HepG2 (cell line): ENCODE measurements at regions not wholly inside any gene's neighbourhood (a gene's known extent, or its start where the extent isn't known, plus 50 kb on each side); places are given as distances from the start of the nearest gene placed in this dataset.
"Not testable (repeated sequence)": the region's sequence is repeated elsewhere in the genome, so short reads cannot be mapped to it uniquely, and the experiment has no call there.

Experiments used
- ATAC-seq: fragments of 200-7000 bp; cut with Tn5 transposase; 3 replicates; pipeline ENCODE4 v1.9.1; 2020; ENCODE audit warnings: mild to moderate bottlenecking, moderate library complexity
- BruUV-seq: library from RNA; stranded (reverse); fragments of 400-500 nt; replicated peaks from 2 replicates; lab custom pipeline; 2021; lab: Mats Ljungman, UMichigan
- CTCF ChIA-PET: fragments of 300-600 bp; formaldehyde crosslinking; extraction: SDS; loops from one replicate; lab custom pipeline; 2021; ENCODE audit warnings: low total read pairs, inconsistent platforms, low intra/inter-chr PET ratio; lab: Yijun Ruan, JAX
- POLR2A ChIA-PET: fragments of 350-600 bp; sonication (Branson Sonifier 250); formaldehyde crosslinking; loops from one replicate; lab custom pipeline; 2020; ENCODE audit warnings: antibody characterized with exemption, inconsistent platforms; lab: Yijun Ruan, JAX
- DNase-seq: peaks from one replicate; pipeline ENCODE4 v3.0.0-alpha.2; 2015; ENCODE audit warnings: low spot score
- FAIRE-seq: peaks from 3 replicates; lab custom pipeline; 2011; peaks lifted over from hg19 to GRCh38; lab: Jason Lieb, UNC
- H2AFZ ChIP-seq: one replicate; pipeline ENCODE4 v1.6.1; 2011; ENCODE audit warnings: low read length, inconsistent platforms
- H3K27ac ChIP-seq: fragments of 300-600 bp; 3 replicates; pipeline ENCODE4 v1.8.0; 2011; ENCODE audit warnings: mixed run types, mild to moderate bottlenecking, mixed read lengths, low read length, inconsistent platforms; ENCODE audit not compliant: insufficient read depth; ENCODE audit errors: extremely low read length
- H3K27me3 ChIP-seq, 2 experiments: fragments of 200-600 bp in 1 of 2; 2 replicates in 1 of 2; 3 replicates in 1 of 2; pipeline versions ENCODE4 v1.6.0 to v1.8.0; 2011; ENCODE audit warnings: low read length in 2 of 2, mild to moderate bottlenecking in 2 of 2, moderate library complexity in 2 of 2, inconsistent platforms in 1 of 2; ENCODE audit not compliant: insufficient read depth in 2 of 2, control insufficient read depth in 1 of 2
- H3K36me3 ChIP-seq, 2 experiments: fragments of 200-600 bp in 1 of 2; replicated peaks in 1 of 2; 2 replicates in 1 of 2; 3 replicates in 1 of 2; pipeline versions ENCODE4 v1.5.1 to v1.8.0; 2011; ENCODE audit warnings: low read length in 2 of 2, inconsistent platforms in 1 of 2; ENCODE audit not compliant: insufficient read depth in 2 of 2, control insufficient read depth in 1 of 2
- H3K4me1 ChIP-seq: 2 replicates; pipeline ENCODE4 v1.5.1; 2012; ENCODE audit warnings: low read length, inconsistent platforms; ENCODE audit not compliant: insufficient read depth
- H3K4me2 ChIP-seq: 2 replicates; pipeline ENCODE4 v1.6.0; 2011; ENCODE audit warnings: low read depth, low read length, inconsistent platforms
- H3K4me3 ChIP-seq, 3 experiments: fragments of 200-600 bp in 1 of 3; sonication (generic), shearing (Covaris generic) in 1 of 3; replicated peaks in 1 of 3; 2 replicates each; pipeline ENCODE4 v1.5.1; 2011 to 2016; ENCODE audit warnings: low read length in 3 of 3, inconsistent platforms in 2 of 3, low read depth in 2 of 3, mild to moderate bottlenecking in 2 of 3, control low read depth in 1 of 3, mixed read lengths in 1 of 3; ENCODE audit not compliant: insufficient read depth in 1 of 3
- H3K79me2 ChIP-seq: one replicate; pipeline ENCODE4 v1.6.1; 2011; ENCODE audit warnings: low read length, inconsistent platforms; ENCODE audit not compliant: insufficient read depth
- H3K9ac ChIP-seq: 2 replicates; pipeline ENCODE4 v1.6.0; 2011; ENCODE audit warnings: mild to moderate bottlenecking, low read depth, low read length, inconsistent platforms; ENCODE audit not compliant: insufficient read depth
- H3K9me3 ChIP-seq: 2 replicates; pipeline ENCODE4 v1.5.1; 2012; ENCODE audit warnings: mild to moderate bottlenecking, low read length
- H4K20me1 ChIP-seq: 2 replicates; pipeline ENCODE4 v1.6.0; 2011; ENCODE audit warnings: inconsistent platforms, mild to moderate bottlenecking, low read length, moderate library complexity; ENCODE audit not compliant: insufficient read depth
- MAFF ChIP-seq: IDR thresholded peaks from 2 replicates; pipeline ENCODE4 v1.6.1; 2011; ENCODE audit warnings: low read depth, low read length, improper control_type of control experiment
- MAFK ChIP-seq, 2 experiments: IDR thresholded peaks in 1 of 2; conservative IDR thresholded peaks in 1 of 2; 2 replicates each; pipeline ENCODE4 v1.6.1; 2011; ENCODE audit warnings: improper control_type of control experiment in 2 of 2, low read length in 2 of 2
- ZBTB25 ChIP-seq: IDR thresholded peaks from 2 replicates; pipeline ENCODE4 v1.6.1; 2018; ENCODE audit warnings: missing genetic modification reagents
- ZNF441 ChIP-seq: sonication (generic); formaldehyde crosslinking; IDR thresholded peaks from 2 replicates; pipeline ENCODE4 v1.7.0; 2021; ENCODE audit warnings: missing genetic modification reagents, borderline replicate concordance
- ZNF850 ChIP-seq: sonication (generic); formaldehyde crosslinking; conservative IDR thresholded peaks from 2 replicates; pipeline ENCODE4 v1.9.0; 2021; ENCODE audit warnings: mild to moderate bottlenecking, missing genetic modification reagents
- WGBS: methylation state at CpG from one replicate; pipeline ENCODE4 v1.1.6; 2017; ENCODE audit warnings: low lambda C conversion rate; 5-methylcytosine and 5-hydroxymethylcytosine counted together
- in situ Hi-C: cut with HindIII; loops from 2 replicates; pipeline ENCODE4 v1.10.0; 2017; ENCODE audit warnings: low pct_unique_long_range_greater_than_20kb; ENCODE audit not compliant: extremely low pct_ligation_motif_present
- intact Hi-C: fragments of 100-400 bp; cut with micrococcal nuclease; formaldehyde crosslinking; loops from one replicate; pipeline ENCODE4 v1.10.0; 2022; ENCODE audit not compliant: unreplicated experiment

- CTCF ChIA-PET: no interaction called here
- FAIRE-seq (no peak), ATAC-seq (no peak)
Observed at GRCh38 chr9:94026816-94027215, 57.4 kb upstream of the PTPDC1 start.

GRCh38 chr9:94022476-94022875 lies 61.8 kb upstream of the PTPDC1 start:
- FAIRE-seq, H3K79me2 ChIP-seq, intact Hi-C loops, BruUV-seq, H3K4me2 ChIP-seq, H3K4me3 ChIP-seq, DNase-seq, in situ Hi-C loops, H4K20me1 ChIP-seq, H3K4me1 ChIP-seq, POLR2A ChIA-PET, H3K9ac ChIP-seq, H3K27me3 ChIP-seq, H2AFZ ChIP-seq, CTCF ChIA-PET, ATAC-seq, H3K9me3 ChIP-seq, H3K27ac ChIP-seq, H3K36me3 ChIP-seq: not testable (repeated sequence)

More at GRCh38 chr9:94026816-94027215, 57.4 kb upstream of the PTPDC1 start:
- Histone ChIP-seq H3K4me3 (no peak overlapping the region), H3K79me2 (peaks cover 15% of the 10 kb centered on the region), H3K4me1 (peaks cover 23% of the 10 kb centered on the region), H4K20me1 (no peaks in the 10 kb centered on the region), H3K36me3 (no peaks in the 10 kb centered on the region), H3K4me2 (no peak overlapping the region), H3K27ac (no peak overlapping the region), H3K9ac (no peak overlapping the region), H3K9me3 (peaks cover 4% of the 10 kb centered on the region; the same call in 1 of the 2 replicates), H3K27me3 (no peaks in the 10 kb centered on the region; a peak in 1 of 5 replicates), H2AFZ (no peak overlapping the region)
- peak; percentile 9; the same call in 1 of the 2 replicates for TF ChIP-seq MAFF
- TF ChIP-seq ZBTB25 (CRISPR knock-in tag): no peak
- TF ChIP-seq ZNF441 (CRISPR knock-in tag): no peak
- TF ChIP-seq MAFK (conservative IDR thresholded peaks at IDR 0.05 in 1 of 2, IDR thresholded peaks at IDR 0.05 in 1 of 2; ENCODE audit: low read length in 2 of 2): peak in 1 of 2 experiments; percentile 60; a peak in 2 of 4 replicates
- TF ChIP-seq ZNF850 (CRISPR knock-in tag): no peak
- in situ Hi-C loops: no loop called here
- POLR2A ChIA-PET: no interaction called here
- no peak for DNase-seq
- intact Hi-C loops: no loop called here
- no TSS peak for BruUV-seq

GRCh38 chr9:94020836-94021235 lies 63.4 kb upstream of the PTPDC1 start:
- CTCF ChIA-PET, H3K36me3 ChIP-seq, H2AFZ ChIP-seq, H3K4me3 ChIP-seq, ATAC-seq, H3K4me2 ChIP-seq, BruUV-seq, H3K27me3 ChIP-seq, H3K9me3 ChIP-seq, FAIRE-seq, H3K4me1 ChIP-seq, H3K79me2 ChIP-seq, H3K27ac ChIP-seq, DNase-seq, intact Hi-C loops, in situ Hi-C loops, H4K20me1 ChIP-seq, POLR2A ChIA-PET, H3K9ac ChIP-seq: not testable (repeated sequence)
- 0% methylated on average over 1 of the region's 2 CpGs for WGBS
